ENCODE measurements at regions not wholly inside any gene's neighbourhood (a gene's known extent, or its start where the extent isn't known, plus 50 kb on each side); places are given as distances from the start of the nearest gene placed in this dataset.

DNA sequence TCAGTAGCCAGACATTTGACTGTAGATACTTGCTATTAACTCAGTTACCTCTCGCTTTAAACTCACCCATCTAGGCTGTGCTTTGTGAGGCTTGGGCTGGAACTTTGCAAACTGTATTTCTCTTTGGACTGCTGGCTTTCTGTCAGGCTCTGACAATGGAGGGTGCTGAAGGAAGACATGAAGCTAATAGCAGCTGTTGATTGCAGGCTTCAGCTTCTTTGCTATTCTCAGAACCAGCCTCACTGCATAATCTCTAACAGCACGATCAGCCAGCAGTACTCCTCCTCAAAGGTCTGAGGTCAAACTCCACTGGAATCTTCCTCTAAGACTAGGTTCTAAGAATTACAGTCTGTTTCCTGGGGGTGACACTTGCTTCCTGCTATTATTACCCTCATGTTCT lies 295.6 kb downstream of the ZBBX start:
- H3K27me3 ChIP-seq (ENCODE audit: control insufficient read depth in 2 of 2, insufficient read depth in 2 of 2, low read length in 2 of 2), result no peaks in the 10 kb centered on the region
- no peak overlapping the region for H3K27ac Mint-ChIP-seq
- H3K4me1 Mint-ChIP-seq, result no peaks in the 10 kb centered on the region
- no peaks in the 10 kb centered on the region for H3K27me3 Mint-ChIP-seq (ENCODE audit: low read depth in 3 of 3)
- intact Hi-C loops (cut with micrococcal nuclease), result no loop called here
- H3K36me3 Mint-ChIP-seq, result no peaks in the 10 kb centered on the region
- WGBS (ENCODE audit: insufficient coverage), result 18% methylated on average over 1 of the region's 2 CpGs
- peaks cover 0 to 3% (median 0%) of the 10 kb centered on the region in 7 donors for H3K9me3 Mint-ChIP-seq
- H3K4me2 ChIP-seq (replicated peaks; ENCODE audit: extremely low read depth, low read length, poor library complexity, severe bottlenecking), result no peak overlapping the region
- no peak overlapping the region for H3K27ac ChIP-seq (ENCODE audit: low read depth in 1 of 2, low read length in 2 of 2)
- H2AFZ ChIP-seq (ENCODE audit: insufficient read depth, low read depth, low read length, poor library complexity, severe bottlenecking), result no peak overlapping the region
- H3K4me3 Mint-ChIP-seq, result no peak overlapping the region
- H3K4me3 ChIP-seq (replicated peaks in 1 of 3; ENCODE audit: low read depth in 2 of 3, low read length in 3 of 3), result no peak overlapping the region
- no peaks in the 10 kb centered on the region for H3K36me3 ChIP-seq (replicated peaks in 1 of 2; ENCODE audit: control insufficient read depth in 1 of 2, insufficient read depth in 2 of 2, low read length in 2 of 2)
- H4K20me1 ChIP-seq (ENCODE audit: insufficient read depth, low read length), result no peaks in the 10 kb centered on the region
- no peaks in the 10 kb centered on the region for H3K9me3 ChIP-seq (replicated peaks in 1 of 2; ENCODE audit: control insufficient read depth in 1 of 2, insufficient read depth in 1 of 2, low read length in 2 of 2)
- no peaks in the 10 kb centered on the region for H3K79me2 ChIP-seq (ENCODE audit: insufficient read depth, low read length)
- H3K9ac ChIP-seq (ENCODE audit: insufficient read depth, low read length, poor library complexity, severe bottlenecking), result no peak overlapping the region
- TF ChIP-seq CTCF (IDR thresholded peaks at IDR 0.05), result no peak
- no peak for DNase-seq
- no peaks in the 10 kb centered on the region for H3K4me1 ChIP-seq (ENCODE audit: control insufficient read depth in 1 of 2, insufficient read depth in 2 of 2, low read length in 2 of 2)

- no peaks in the 10 kb centered on the region for H3K4me1 Mint-ChIP-seq
- H3K36me3 Mint-ChIP-seq, result no peaks in the 10 kb centered on the region
- no peak overlapping the region for H3K27ac Mint-ChIP-seq
- H3K27ac ChIP-seq (ENCODE audit: low read depth in 1 of 2, low read length in 2 of 2), result no peak overlapping the region
- no peaks in the 10 kb centered on the region for H3K27me3 ChIP-seq (ENCODE audit: control insufficient read depth in 2 of 2, insufficient read depth in 2 of 2, low read length in 2 of 2)
- H3K4me3 ChIP-seq (replicated peaks in 1 of 3; ENCODE audit: low read depth in 2 of 3, low read length in 3 of 3), result no peak overlapping the region
- 96% methylated on average over 2 of the region's 7 CpGs for WGBS (ENCODE audit: insufficient coverage)
- H3K4me3 Mint-ChIP-seq, result no peak overlapping the region
- intact Hi-C loops (cut with micrococcal nuclease), result no loop called here
- H3K4me1 ChIP-seq (ENCODE audit: control insufficient read depth in 1 of 2, insufficient read depth in 2 of 2, low read length in 2 of 2), result no peaks in the 10 kb centered on the region
- H3K9ac ChIP-seq (ENCODE audit: insufficient read depth, low read length, poor library complexity, severe bottlenecking), result no peak overlapping the region
- no peak for DNase-seq
- no peak overlapping the region for H2AFZ ChIP-seq (ENCODE audit: insufficient read depth, low read depth, low read length, poor library complexity, severe bottlenecking)
- no peak for TF ChIP-seq CTCF (IDR thresholded peaks at IDR 0.05)
- H4K20me1 ChIP-seq (ENCODE audit: insufficient read depth, low read length), result no peaks in the 10 kb centered on the region
- H3K9me3 Mint-ChIP-seq, result peaks cover 0 to 6% (median 2%) of the 10 kb centered on the region in 7 donors
- H3K9me3 ChIP-seq (replicated peaks in 1 of 2; ENCODE audit: control insufficient read depth in 1 of 2, insufficient read depth in 1 of 2, low read length in 2 of 2), result no peaks in the 10 kb centered on the region
- peaks cover 0 to 1% (median 0%) of the 10 kb centered on the region in 3 donors for H3K27me3 Mint-ChIP-seq (ENCODE audit: low read depth in 3 of 3)
- no peak overlapping the region for H3K4me2 ChIP-seq (replicated peaks; ENCODE audit: extremely low read depth, low read length, poor library complexity, severe bottlenecking)
- H3K79me2 ChIP-seq (ENCODE audit: insufficient read depth, low read length), result no peaks in the 10 kb centered on the region
- no peaks in the 10 kb centered on the region for H3K36me3 ChIP-seq (replicated peaks in 1 of 2; ENCODE audit: control insufficient read depth in 1 of 2, insufficient read depth in 2 of 2, low read length in 2 of 2)
These were observed 302.0 kb downstream of the ZBBX start for GRCh38 chr3:167078070-167078622.

Data from CD14-positive monocyte (primary cell).